HEK293T (cell line): ENCODE measurements at regions not wholly inside any gene's neighbourhood (a gene's known extent, or its start where the extent isn't known, plus 50 kb on each side); places are given as distances from the start of the nearest gene placed in this dataset.

Experiments used
- ELF4 ChIP-seq: fragments of 450-650 bp; IDR thresholded peaks from 2 replicates; pipeline ENCODE4 v1.6.1; 2017; ENCODE audit warnings: antibody characterized with exemption
- FOXA1 ChIP-seq: fragments of 450-650 bp; IDR thresholded peaks from 2 replicates; pipeline ENCODE4 v1.6.1; 2016; ENCODE audit warnings: mild to moderate bottlenecking
- FOXM1 ChIP-seq: fragments of 450-650 bp; IDR thresholded peaks from 2 replicates; pipeline ENCODE4 v1.6.1; 2017; ENCODE audit warnings: mild to moderate bottlenecking, borderline replicate concordance
- HDGF ChIP-seq: fragments of 450-650 bp; IDR thresholded peaks from 2 replicates; pipeline ENCODE4 v1.6.1; 2017; ENCODE audit warnings: antibody characterized with exemption, borderline replicate concordance
- ZNF384 ChIP-seq: fragments of 450-650 bp; IDR thresholded peaks from 2 replicates; pipeline ENCODE4 v1.6.1; 2016

DNA sequence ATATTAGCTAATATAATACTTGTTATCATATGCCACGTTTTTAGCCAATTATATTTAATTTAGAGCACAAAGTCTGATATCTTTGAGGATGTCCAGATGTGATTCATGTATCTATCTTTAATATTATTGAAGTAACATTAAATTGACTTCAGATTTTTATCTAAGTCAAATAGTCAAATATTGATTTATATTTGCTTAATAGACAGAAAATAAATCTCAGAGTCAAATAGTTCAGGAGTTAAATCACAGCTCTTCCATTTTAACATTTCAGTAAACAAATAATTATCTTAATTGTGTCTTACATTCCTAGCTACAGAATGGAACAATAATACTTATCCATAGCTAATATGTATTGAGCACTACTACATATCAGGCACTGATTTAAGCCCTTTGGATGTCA, 379.4 kb upstream of the UBE2E3 start:
- no peak for TF ChIP-seq FOXA1
- no peak for TF ChIP-seq ELF4
- TF ChIP-seq FOXM1, result no peak
- no peak for TF ChIP-seq ZNF384
- TF ChIP-seq HDGF, result no peak
